Mesothelial cell of epicardium (in vitro differentiated cells): ENCODE measurements at regions not wholly inside any gene's neighbourhood (a gene's known extent, or its start where the extent isn't known, plus 50 kb on each side); places are given as distances from the start of the nearest gene placed in this dataset.

Source experiments
- DNase-seq, 2 experiments: peaks; one replicate each; pipeline ENCODE4 v3.0.0; 2021; ENCODE audit warnings: low spot score in 2 of 2; ENCODE audit not compliant: unreplicated experiment in 2 of 2
- H3K27ac Mint-ChIP-seq: 2 replicates; pipeline ENCODE4 v1.8.0; 2021; ENCODE audit warnings: mixed read lengths
- H3K27me3 Mint-ChIP-seq: 2 replicates; pipeline ENCODE4 v1.8.0; 2021; ENCODE audit warnings: low read depth, mixed read lengths
- H3K36me3 Mint-ChIP-seq: 2 replicates; pipeline ENCODE4 v1.8.0; 2021; ENCODE audit warnings: mixed read lengths
- H3K4me1 Mint-ChIP-seq: 2 replicates; pipeline ENCODE4 v1.8.0; 2021; ENCODE audit warnings: mixed read lengths
- H3K4me3 Mint-ChIP-seq: 2 replicates; pipeline ENCODE4 v1.8.0; 2021; ENCODE audit warnings: mild to moderate bottlenecking, moderate library complexity, mixed read lengths
- H3K9me3 Mint-ChIP-seq: 2 replicates; pipeline ENCODE4 v1.8.0; 2021; ENCODE audit warnings: mixed read lengths
- CTCF ChIP-seq: fragments of 200-600 bp; sonication (generic); IDR thresholded peaks from one replicate; pipeline ENCODE4 v1.5.0; 2021; ENCODE audit warnings: antibody characterized with exemption; ENCODE audit not compliant: unreplicated experiment

DNA sequence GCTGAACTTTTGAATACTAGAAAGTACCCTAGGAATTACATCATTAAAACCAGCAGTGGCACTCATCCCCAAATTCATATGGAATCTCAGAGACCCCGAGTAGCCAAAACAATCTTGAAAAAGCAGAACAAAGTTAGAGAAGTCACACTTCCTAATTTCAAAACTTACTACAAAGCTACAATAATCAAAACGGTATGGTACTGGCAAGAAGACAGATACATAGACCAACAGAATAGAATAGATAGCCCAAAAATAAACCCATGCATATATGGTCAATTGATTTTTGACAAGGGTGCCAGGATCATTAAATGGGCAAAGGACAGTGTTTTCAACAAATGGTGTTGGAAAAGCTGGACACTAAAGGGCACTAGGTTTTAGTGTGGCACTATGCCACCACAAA is 176.0 kb upstream of the NDUFV2 start:
- no peak overlapping the region for H3K27ac Mint-ChIP-seq
- H3K9me3 Mint-ChIP-seq = peaks cover 29% of the 10 kb centered on the region
- no peak for DNase-seq
- H3K27me3 Mint-ChIP-seq = no peaks in the 10 kb centered on the region
- H3K4me1 Mint-ChIP-seq = no peaks in the 10 kb centered on the region
- H3K36me3 Mint-ChIP-seq = peaks cover 17% of the 10 kb centered on the region
- TF ChIP-seq CTCF = no peak
- H3K4me3 Mint-ChIP-seq = no peak overlapping the region

DNA sequence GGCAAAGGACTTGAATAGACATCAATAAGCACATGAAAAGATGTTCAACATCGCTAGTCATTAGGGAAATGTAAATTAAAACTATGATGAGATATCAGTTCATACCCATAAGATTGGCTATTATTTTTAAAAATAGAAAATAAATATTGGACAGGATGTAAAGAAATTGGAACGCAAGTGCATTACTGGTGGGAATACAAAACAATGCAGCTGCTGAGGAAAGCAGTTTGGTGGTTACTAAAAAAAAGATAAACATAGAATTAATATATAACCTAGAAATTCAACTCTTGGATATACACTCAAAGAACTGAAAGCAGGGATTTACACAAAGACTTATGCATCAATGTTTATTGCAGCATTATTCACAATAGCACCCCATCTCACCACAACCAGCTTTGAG is 174.5 kb upstream of the NDUFV2 start:
- no peaks in the 10 kb centered on the region for H3K27me3 Mint-ChIP-seq
- no peak for TF ChIP-seq CTCF
- DNase-seq = no peak
- no peak overlapping the region for H3K27ac Mint-ChIP-seq
- peaks cover 17% of the 10 kb centered on the region for H3K36me3 Mint-ChIP-seq
- H3K4me1 Mint-ChIP-seq = no peaks in the 10 kb centered on the region
- peaks cover 35% of the 10 kb centered on the region for H3K9me3 Mint-ChIP-seq
- no peak overlapping the region for H3K4me3 Mint-ChIP-seq

GRCh38 chr18:8928847-8929780 is 173.4 kb upstream of the NDUFV2 start:
- H3K36me3 Mint-ChIP-seq = peaks cover 17% of the 10 kb centered on the region
- peaks cover 8% of the 10 kb centered on the region for H3K4me1 Mint-ChIP-seq
- H3K27ac Mint-ChIP-seq = no peak overlapping the region
- H3K9me3 Mint-ChIP-seq = peaks cover 42% of the 10 kb centered on the region
- DNase-seq = no peak
- no peaks in the 10 kb centered on the region for H3K27me3 Mint-ChIP-seq
- no peak for TF ChIP-seq CTCF
- H3K4me3 Mint-ChIP-seq = no peak overlapping the region

- Mint-ChIP-seq H3K27me3 (no peaks in the 10 kb centered on the region), H3K27ac (no peak overlapping the region), H3K4me1 (peaks cover 20% of the 10 kb centered on the region), H3K36me3 (peaks cover 15% of the 10 kb centered on the region), H3K9me3 (peaks cover 39% of the 10 kb centered on the region), H3K4me3 (no peak overlapping the region)
- TF ChIP-seq CTCF = no peak
- no peak for DNase-seq
Observed at GRCh38 chr18:8930990-8931616, 171.4 kb upstream of the NDUFV2 start.

- Mint-ChIP-seq H3K27me3 (no peaks in the 10 kb centered on the region), H3K9me3 (peaks cover 29% of the 10 kb centered on the region), H3K4me3 (no peak overlapping the region), H3K36me3 (peaks cover 11% of the 10 kb centered on the region), H3K4me1 (peaks cover 38% of the 10 kb centered on the region), H3K27ac (no peak overlapping the region)
- no peak for DNase-seq
- TF ChIP-seq CTCF = no peak
Observed at GRCh38 chr18:8932866-8933265, 169.6 kb upstream of the NDUFV2 start.
